PC-3 (cell line): ENCODE measurements at regions not wholly inside any gene's neighbourhood (a gene's known extent, or its start where the extent isn't known, plus 50 kb on each side); places are given as distances from the start of the nearest gene placed in this dataset.

Source experiments
- ATAC-seq: fragments of 200-7000 bp; cut with Tn5 transposase; 2 replicates; pipeline ENCODE4 v1.9.1; 2020; ENCODE audit warnings: mild to moderate bottlenecking, moderate library complexity
- BruUV-seq: library from RNA; stranded (reverse); fragments of 400-500 nt; replicated peaks from 2 replicates; lab custom pipeline; 2021; lab: Mats Ljungman, UMichigan
- CTCF ChIA-PET: fragments of 300-600 bp; sonication (Branson Sonifier 250); formaldehyde crosslinking; loops from one replicate; lab custom pipeline; 2022; ENCODE audit warnings: antibody characterized with exemption; lab: Charles Lee
- POLR2A ChIA-PET: fragments of 300-600 bp; sonication (Branson Sonifier 250); formaldehyde crosslinking; loops from one replicate; lab custom pipeline; 2022; ENCODE audit warnings: antibody characterized with exemption; ENCODE audit not compliant: unreplicated experiment; lab: Charles Lee
- DNase-seq: peaks from one replicate; pipeline ENCODE4 v3.0.0-alpha.2; 2015
- H2AFZ ChIP-seq: fragments of 300-600 bp; sonication (generic); 2 replicates; pipeline ENCODE4 v1.6.0; 2016; ENCODE audit warnings: antibody characterized with exemption, low read length
- H3F3A ChIP-seq: fragments of 300-600 bp; sonication (generic); one replicate; pipeline ENCODE4 v1.6.0; 2017; ENCODE audit warnings: antibody characterized with exemption, low read length, control low read depth, mild to moderate bottlenecking; ENCODE audit not compliant: unreplicated experiment
- H3K27ac ChIP-seq: fragments of 300-600 bp; sonication (generic); 2 replicates; pipeline ENCODE4 v1.5.1; 2016; ENCODE audit warnings: mild to moderate bottlenecking, low read length
- H3K27me3 ChIP-seq: fragments of 300-600 bp; sonication (generic); 2 replicates; pipeline ENCODE4 v1.6.1; 2016; ENCODE audit warnings: low read length, mixed read lengths
- H3K36me3 ChIP-seq: fragments of 300-600 bp; sonication (generic); 2 replicates; pipeline ENCODE4 v1.6.1; 2016; ENCODE audit warnings: low read depth, mixed run types, low read length, mixed read lengths
- H3K4me1 ChIP-seq: fragments of 300-600 bp; sonication (generic); 2 replicates; pipeline ENCODE4 v1.5.1; 2016; ENCODE audit warnings: low read length; ENCODE audit not compliant: insufficient read depth
- H3K4me2 ChIP-seq: fragments of 300-600 bp; sonication (generic); 2 replicates; pipeline ENCODE4 v1.6.0; 2016; ENCODE audit warnings: low read length
- H3K4me3 ChIP-seq: fragments of 300-600 bp; sonication (generic); 2 replicates; pipeline ENCODE4 v1.5.1; 2016; ENCODE audit warnings: mild to moderate bottlenecking, low read length, mixed read lengths
- H3K79me2 ChIP-seq: fragments of 300-600 bp; sonication (generic); 2 replicates; pipeline ENCODE4 v1.6.1; 2017; ENCODE audit warnings: low read length, mixed read lengths
- H3K9ac ChIP-seq: fragments of 300-600 bp; sonication (generic); 2 replicates; pipeline ENCODE4 v1.6.0; 2016; ENCODE audit warnings: mild to moderate bottlenecking, low read length
- H3K9me2 ChIP-seq: fragments of 300-600 bp; sonication (generic); replicated peaks from 2 replicates; pipeline ENCODE4 v1.6.1; 2016; ENCODE audit warnings: mixed run types, low read length, mixed read lengths
- H3K9me3 ChIP-seq: fragments of 300-600 bp; sonication (generic); 2 replicates; pipeline ENCODE4 v1.6.1; 2016; ENCODE audit warnings: low read length, mixed read lengths
- H4K20me1 ChIP-seq: fragments of 300-600 bp; sonication (generic); 2 replicates; pipeline ENCODE4 v1.6.1; 2016; ENCODE audit warnings: low read length, mixed read lengths
- EZH2 ChIP-seq: fragments of 300-600 bp; sonication (generic); IDR thresholded peaks from one replicate; pipeline ENCODE4 v1.6.1; 2017; ENCODE audit warnings: antibody characterized with exemption, mild to moderate bottlenecking, low read length; ENCODE audit not compliant: unreplicated experiment
- EZH2phosphoT487 ChIP-seq: fragments of 300-600 bp; sonication (generic); IDR thresholded peaks from 2 replicates; pipeline ENCODE4 v1.6.1; 2018; ENCODE audit warnings: mild to moderate bottlenecking, antibody characterized with exemption, low read length, borderline replicate concordance
- intact Hi-C: fragments of 100-400 bp; cut with micrococcal nuclease; formaldehyde crosslinking; loops from 2 replicates; pipeline ENCODE4 v1.9.0; 2023
- TF ChIP-seq, protein P1 (sequence below): fragments of 300-600 bp; sonication (generic); conservative IDR thresholded peaks from 2 replicates; pipeline ENCODE4 v1.5.1; 2017; ENCODE audit warnings: antibody characterized with exemption, low read depth, mild to moderate bottlenecking, low read length

DNA sequence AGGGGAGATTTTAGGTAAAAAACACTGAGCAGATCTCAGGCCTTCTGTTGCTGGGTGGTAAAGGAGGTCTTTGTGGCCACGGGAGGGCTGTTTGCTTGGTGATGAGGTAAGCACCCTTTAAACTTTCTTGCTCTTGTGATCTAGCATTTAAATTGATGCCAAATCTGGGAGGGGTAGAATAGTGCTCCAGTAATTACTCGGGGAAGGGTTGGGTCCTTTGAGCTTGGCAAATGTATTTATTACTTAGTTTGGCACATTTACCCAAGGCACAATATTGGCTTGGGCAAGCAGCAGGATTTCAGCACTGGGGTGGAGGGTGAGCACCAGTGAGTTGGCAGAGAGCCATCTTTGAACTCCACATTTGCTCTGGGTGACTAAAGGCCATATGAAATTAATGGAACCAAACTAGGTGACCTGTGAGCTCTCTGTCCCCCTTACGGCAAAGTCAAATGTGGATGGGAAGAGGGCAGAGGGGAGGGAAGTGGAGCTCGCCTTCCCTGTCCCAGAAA, 185.9 kb upstream of the ONECUT1 start:
- POLR2A ChIA-PET: no interaction called here
- Histone ChIP-seq H3K9ac (no peak overlapping the region), H4K20me1 (no peaks in the 10 kb centered on the region), H3K79me2 (no peaks in the 10 kb centered on the region), H3K27ac (no peak overlapping the region), H3K4me1 (no peaks in the 10 kb centered on the region), H3K9me2 (no peaks in the 10 kb centered on the region), H3F3A (no peaks in the 10 kb centered on the region), H3K36me3 (no peaks in the 10 kb centered on the region), H3K4me3 (no peak overlapping the region), H3K9me3 (no peaks in the 10 kb centered on the region), H3K4me2 (no peak overlapping the region), H3K27me3 (peaks cover 15% of the 10 kb centered on the region), H2AFZ (no peak overlapping the region)
- TF ChIP-seq, protein P1, sequence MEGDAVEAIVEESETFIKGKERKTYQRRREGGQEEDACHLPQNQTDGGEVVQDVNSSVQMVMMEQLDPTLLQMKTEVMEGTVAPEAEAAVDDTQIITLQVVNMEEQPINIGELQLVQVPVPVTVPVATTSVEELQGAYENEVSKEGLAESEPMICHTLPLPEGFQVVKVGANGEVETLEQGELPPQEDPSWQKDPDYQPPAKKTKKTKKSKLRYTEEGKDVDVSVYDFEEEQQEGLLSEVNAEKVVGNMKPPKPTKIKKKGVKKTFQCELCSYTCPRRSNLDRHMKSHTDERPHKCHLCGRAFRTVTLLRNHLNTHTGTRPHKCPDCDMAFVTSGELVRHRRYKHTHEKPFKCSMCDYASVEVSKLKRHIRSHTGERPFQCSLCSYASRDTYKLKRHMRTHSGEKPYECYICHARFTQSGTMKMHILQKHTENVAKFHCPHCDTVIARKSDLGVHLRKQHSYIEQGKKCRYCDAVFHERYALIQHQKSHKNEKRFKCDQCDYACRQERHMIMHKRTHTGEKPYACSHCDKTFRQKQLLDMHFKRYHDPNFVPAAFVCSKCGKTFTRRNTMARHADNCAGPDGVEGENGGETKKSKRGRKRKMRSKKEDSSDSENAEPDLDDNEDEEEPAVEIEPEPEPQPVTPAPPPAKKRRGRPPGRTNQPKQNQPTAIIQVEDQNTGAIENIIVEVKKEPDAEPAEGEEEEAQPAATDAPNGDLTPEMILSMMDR: no peak
- TF ChIP-seq EZH2phosphoT487 (no peak), EZH2 (no peak)
- BruUV-seq: no TSS peak
- DNase-seq (no peak), ATAC-seq (no peak)
- CTCF ChIA-PET: no interaction called here
- intact Hi-C loops: no loop called here

DNA sequence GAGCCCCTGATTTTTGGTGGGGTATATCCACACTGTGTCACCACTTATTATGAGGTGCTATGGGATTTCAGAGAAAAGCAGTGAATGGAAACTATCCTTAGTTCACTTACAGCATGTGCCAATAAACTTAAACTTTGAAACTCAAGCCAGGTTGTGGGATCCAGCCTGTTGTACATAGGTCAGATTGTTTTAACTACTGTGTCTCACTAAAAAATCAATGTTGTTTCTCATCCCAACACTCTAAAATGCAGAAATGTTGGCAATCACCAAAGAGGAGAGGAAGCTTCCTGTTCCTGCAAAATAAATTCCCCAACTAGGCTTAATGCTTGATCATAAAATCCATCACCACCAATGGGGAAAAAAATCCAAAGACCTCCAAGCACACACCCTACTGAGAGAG, 173.7 kb upstream of the ONECUT1 start:
- Histone ChIP-seq H3K36me3 (no peaks in the 10 kb centered on the region), H3K9me2 (no peaks in the 10 kb centered on the region), H3K9ac (no peak overlapping the region), H2AFZ (no peak overlapping the region), H3F3A (no peaks in the 10 kb centered on the region), H3K27me3 (peaks cover 7% of the 10 kb centered on the region; the same call in 1 of the 2 replicates), H3K4me3 (no peak overlapping the region), H4K20me1 (no peaks in the 10 kb centered on the region), H3K9me3 (no peaks in the 10 kb centered on the region), H3K79me2 (no peaks in the 10 kb centered on the region), H3K4me1 (no peaks in the 10 kb centered on the region), H3K4me2 (no peak overlapping the region), H3K27ac (no peak overlapping the region)
- no peak for DNase-seq
- ChIA-PET POLR2A (no interaction called here), CTCF (no interaction called here)
- no TSS peak for BruUV-seq
- intact Hi-C loops: no loop called here
- no peak for ATAC-seq
- TF ChIP-seq EZH2: no peak
- no peak for TF ChIP-seq EZH2phosphoT487
- TF ChIP-seq, protein P1: no peak

DNA sequence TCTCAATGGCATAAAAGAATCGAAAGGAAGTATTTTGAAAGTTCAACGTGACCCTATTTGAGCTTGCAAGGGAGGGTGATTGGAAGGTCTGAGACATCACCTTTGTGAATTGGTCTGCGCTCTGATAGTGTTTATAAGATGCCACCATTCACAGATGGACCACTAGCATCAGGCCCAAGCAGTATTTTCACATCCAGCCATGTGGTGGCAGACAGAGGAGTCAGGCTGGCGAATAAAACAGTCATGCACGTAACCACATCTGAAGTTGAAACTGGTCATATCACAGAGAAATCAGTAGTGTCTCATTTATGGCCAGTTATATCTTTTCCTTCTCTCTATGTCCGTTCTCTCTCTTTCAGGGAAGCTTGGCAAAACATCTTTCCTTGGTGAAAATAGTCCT, 170.1 kb upstream of the ONECUT1 start:
- CTCF ChIA-PET: no interaction called here
- no peak overlapping the region for H2AFZ ChIP-seq
- POLR2A ChIA-PET: no interaction called here
- TF ChIP-seq, protein P1: no peak
- TF ChIP-seq EZH2 (no peak), EZH2phosphoT487 (no peak)
- H3K9me3 ChIP-seq: no peaks in the 10 kb centered on the region
- no peak overlapping the region for H3K4me3 ChIP-seq
- no peaks in the 10 kb centered on the region for H3K4me1 ChIP-seq
- no peaks in the 10 kb centered on the region for H3F3A ChIP-seq
- no peaks in the 10 kb centered on the region for H4K20me1 ChIP-seq
- no peaks in the 10 kb centered on the region for H3K9me2 ChIP-seq
- no peak for ATAC-seq
- no peak overlapping the region for H3K9ac ChIP-seq
- no peaks in the 10 kb centered on the region for H3K79me2 ChIP-seq
- peak; percentile 8 for DNase-seq
- H3K36me3 ChIP-seq: no peaks in the 10 kb centered on the region
- no peak overlapping the region for H3K4me2 ChIP-seq
- no peak overlapping the region for H3K27ac ChIP-seq
- intact Hi-C loops: no loop called here
- peaks cover 7% of the 10 kb centered on the region; the same call in 1 of the 2 replicates for H3K27me3 ChIP-seq
- no TSS peak for BruUV-seq
